Fibroblast of pulmonary artery (primary cell): ENCODE measurements at regions not wholly inside any gene's neighbourhood (a gene's known extent, or its start where the extent isn't known, plus 50 kb on each side); places are given as distances from the start of the nearest gene placed in this dataset.

Experiments
- DNase-seq: peaks from one replicate; pipeline ENCODE4 v3.0.0-alpha.2; 2010; ENCODE audit warnings: low read depth
- H3K4me3 ChIP-seq: replicated peaks from 2 replicates; pipeline ENCODE4 v1.5.1; 2011; ENCODE audit warnings: low read depth, mild to moderate bottlenecking, control low read depth, low read length, moderate library complexity
- CTCF ChIP-seq: IDR thresholded peaks from 2 replicates; pipeline ENCODE4 v1.5.1; 2011; ENCODE audit warnings: mild to moderate bottlenecking, control low read depth, low read length, inconsistent platforms; ENCODE audit errors: missing control alignments

DNA sequence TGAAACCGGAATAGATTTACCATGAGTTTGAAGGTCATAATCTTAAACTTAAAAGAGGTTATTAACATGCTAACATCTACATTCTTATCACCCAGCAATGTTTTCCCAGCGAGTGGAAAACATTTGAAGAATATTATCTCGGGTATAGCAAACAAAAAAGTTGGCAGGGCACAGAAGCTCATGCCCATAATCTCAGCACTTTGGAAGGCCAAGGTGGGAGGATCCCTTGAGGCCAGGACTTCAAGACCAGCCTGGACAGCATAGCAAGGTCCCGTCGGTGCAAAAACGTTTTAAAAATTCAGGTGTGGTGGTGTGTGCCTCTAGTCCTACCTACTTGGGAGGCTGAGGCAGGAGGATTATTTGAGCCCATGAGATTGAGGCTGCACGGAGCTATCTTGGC is 213.5 kb downstream of the MANEA start:
- no peak for DNase-seq
- TF ChIP-seq CTCF: no peak
- H3K4me3 ChIP-seq: no peak overlapping the region

DNA sequence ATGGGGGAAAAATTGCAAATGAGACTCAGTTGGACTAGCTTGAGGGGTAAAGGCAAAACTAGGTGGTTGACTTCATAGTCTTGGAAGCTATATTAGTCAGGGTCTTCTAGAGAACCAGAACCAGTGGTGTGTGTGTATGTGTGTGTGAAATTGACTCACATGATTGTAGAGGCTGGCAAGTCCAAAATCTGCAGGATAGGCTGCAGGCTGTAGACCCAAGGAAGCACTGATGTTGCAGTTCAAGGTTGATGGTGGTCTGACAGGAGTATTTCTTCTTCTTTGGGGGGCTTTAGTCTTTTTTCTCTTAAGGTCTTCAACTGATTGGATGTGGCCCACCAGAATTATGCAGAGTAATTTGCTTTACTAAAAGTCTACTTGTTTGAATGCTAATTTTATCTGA is 217.4 kb downstream of the MANEA start:
- no peak for DNase-seq
- no peak for TF ChIP-seq CTCF
- no peak overlapping the region for H3K4me3 ChIP-seq

DNA sequence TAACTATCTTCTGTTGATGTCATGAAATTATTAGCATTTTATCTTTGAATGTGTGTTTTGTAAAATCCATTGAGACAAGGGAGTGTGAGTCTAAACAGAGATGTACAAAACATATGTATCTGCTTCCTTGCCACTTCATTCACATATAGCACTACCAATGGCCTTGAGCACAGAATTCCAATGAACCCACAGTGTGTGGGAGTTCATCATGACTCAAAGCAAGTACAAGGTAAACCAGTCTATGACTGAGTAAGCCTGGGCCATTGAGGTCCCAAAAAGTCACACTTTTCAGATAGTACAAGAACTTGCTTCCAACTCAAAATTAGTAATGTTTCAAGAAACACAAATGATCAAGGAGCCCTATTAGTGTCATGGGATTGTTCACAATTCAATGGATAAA is 218.6 kb downstream of the MANEA start:
- no peak for TF ChIP-seq CTCF
- no peak for DNase-seq

DNA sequence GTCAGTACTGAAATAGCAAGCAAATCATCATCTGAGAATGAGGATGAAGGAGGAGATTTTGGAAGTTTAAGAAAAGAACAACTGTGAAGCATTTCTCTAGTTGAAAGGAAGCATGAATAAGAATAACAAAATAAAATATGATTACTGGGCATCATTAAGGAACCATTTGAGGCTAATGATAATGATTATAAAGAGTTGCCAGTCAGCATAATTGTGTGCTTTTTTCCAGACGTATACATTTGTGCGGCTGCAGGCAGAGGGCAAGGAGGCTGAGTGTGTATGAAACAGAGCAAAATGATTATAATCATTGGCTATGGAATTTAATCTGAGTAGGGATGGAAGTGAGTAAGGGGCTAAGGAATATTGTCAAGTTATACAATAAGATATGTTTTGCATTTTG is 218.7 kb upstream of the FUT9 start:
- H3K4me3 ChIP-seq: no peak overlapping the region
- no peak for DNase-seq
- TF ChIP-seq CTCF: no peak

More for the DNA sequence above, 218.6 kb downstream of the MANEA start:
- H3K4me3 ChIP-seq: no peak overlapping the region

DNA sequence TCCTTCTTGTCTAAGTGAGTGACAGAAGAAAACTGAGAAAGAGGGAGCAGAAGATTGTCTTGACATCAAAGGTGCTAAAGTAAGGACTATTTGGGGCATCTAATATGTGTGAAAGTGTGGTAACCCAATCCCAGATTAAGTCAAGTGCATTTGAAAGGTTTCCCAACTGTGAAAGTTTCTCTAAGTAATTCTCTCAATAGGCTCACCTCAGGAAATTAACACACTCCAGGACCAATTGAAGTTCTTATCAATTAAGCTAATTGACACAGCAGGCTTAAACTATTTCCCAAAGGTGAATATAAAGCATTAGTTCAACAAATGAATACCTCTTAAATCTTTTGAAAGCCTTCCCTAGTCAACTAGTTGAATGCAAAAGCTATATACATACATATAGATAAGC is 212.8 kb upstream of the FUT9 start:
- no peak overlapping the region for H3K4me3 ChIP-seq
- TF ChIP-seq CTCF: no peak
- no peak for DNase-seq

DNA sequence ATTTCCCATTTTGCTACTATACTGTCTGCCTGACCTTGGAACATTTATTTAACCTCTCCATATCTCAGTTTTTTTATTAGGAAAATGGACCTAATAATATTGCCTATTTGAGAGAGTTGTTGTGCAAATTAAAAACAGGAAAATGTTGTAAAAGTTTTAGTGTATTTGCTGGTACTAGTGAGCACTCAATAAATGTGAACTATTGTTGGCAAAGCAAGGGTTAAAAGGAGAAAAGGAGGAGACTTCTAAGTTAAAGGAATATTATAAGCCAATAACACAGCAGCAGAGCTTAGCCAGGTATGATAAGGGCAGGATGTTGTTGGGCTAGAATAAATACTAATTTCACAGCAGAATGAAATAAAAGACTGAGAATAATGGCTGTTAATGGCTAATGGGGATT is 211.9 kb upstream of the FUT9 start:
- no peak for TF ChIP-seq CTCF
- no peak overlapping the region for H3K4me3 ChIP-seq

GRCh38 chr6:95804847-95805541 is 210.8 kb upstream of the FUT9 start:
- TF ChIP-seq CTCF: no peak
- no peak overlapping the region for H3K4me3 ChIP-seq
- DNase-seq: no peak

More for the DNA sequence above, 211.9 kb upstream of the FUT9 start:
- no peak for DNase-seq
